HFF-Myc (cell line): ENCODE measurements at regions not wholly inside any gene's neighbourhood (a gene's known extent, or its start where the extent isn't known, plus 50 kb on each side); places are given as distances from the start of the nearest gene placed in this dataset.

ENCODE experiments used
- DNase-seq: peaks from one replicate; pipeline ENCODE4 v3.0.0-alpha.2; 2011; ENCODE audit warnings: low read depth; ENCODE audit errors: extremely low read depth
- H3K4me3 ChIP-seq: replicated peaks from 2 replicates; pipeline ENCODE4 v1.5.1; 2011; ENCODE audit warnings: low read depth, mild to moderate bottlenecking, control low read depth, low read length
- CTCF ChIP-seq: IDR thresholded peaks from 2 replicates; pipeline ENCODE4 v1.5.1; 2012; ENCODE audit warnings: mild to moderate bottlenecking, low read depth, low read length, control low read depth; ENCODE audit errors: missing control alignments

GRCh38 chr20:22374678-22375590 is 209.4 kb downstream of the FOXA2 start:
- TF ChIP-seq CTCF: no peak
- DNase-seq: no peak
- no peak overlapping the region for H3K4me3 ChIP-seq

GRCh38 chr20:22374066-22374465 is 210.3 kb downstream of the FOXA2 start:
- no peak for TF ChIP-seq CTCF
- no peak overlapping the region for H3K4me3 ChIP-seq
- DNase-seq: no peak

GRCh38 chr20:22373164-22373895 is 211.0 kb downstream of the FOXA2 start:
- TF ChIP-seq CTCF: no peak
- no peak overlapping the region for H3K4me3 ChIP-seq
- DNase-seq: no peak

- no peak for TF ChIP-seq CTCF
- H3K4me3 ChIP-seq: no peak overlapping the region
- no peak for DNase-seq
These were observed 212.5 kb downstream of the FOXA2 start for GRCh38 chr20:22371843-22372242.

GRCh38 chr20:22370137-22370536 is 214.2 kb downstream of the FOXA2 start:
- TF ChIP-seq CTCF: no peak

GRCh38 chr20:22369100-22369499 is 215.3 kb downstream of the FOXA2 start:
- DNase-seq: no peak
- H3K4me3 ChIP-seq: no peak overlapping the region
- TF ChIP-seq CTCF: no peak

More at GRCh38 chr20:22370137-22370536, 214.2 kb downstream of the FOXA2 start:
- no peak overlapping the region for H3K4me3 ChIP-seq
- no peak for DNase-seq
